ENCODE measurements at regions not wholly inside any gene's neighbourhood (a gene's known extent, or its start where the extent isn't known, plus 50 kb on each side); places are given as distances from the start of the nearest gene placed in this dataset.

DNA sequence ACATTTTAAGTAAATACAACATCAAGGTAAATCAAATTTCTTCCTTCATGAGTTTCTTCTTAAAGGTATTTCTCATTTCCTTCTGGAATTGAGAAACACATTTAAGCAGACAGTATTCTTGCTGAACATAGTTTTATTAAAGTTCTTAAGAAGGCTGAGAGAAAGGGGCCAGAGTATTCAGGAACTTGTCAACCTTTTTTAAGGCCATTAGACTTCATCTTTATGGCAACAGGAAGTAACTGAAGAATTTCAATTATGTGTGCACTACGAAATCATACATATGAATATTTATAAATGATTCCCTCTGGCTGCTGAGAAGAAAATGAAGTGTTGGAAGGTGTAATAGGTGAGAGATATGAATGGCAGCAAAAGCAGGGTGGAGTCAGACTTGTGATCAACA is 829.4 kb upstream of the DPPA4 start:
- TF ChIP-seq, protein P1, sequence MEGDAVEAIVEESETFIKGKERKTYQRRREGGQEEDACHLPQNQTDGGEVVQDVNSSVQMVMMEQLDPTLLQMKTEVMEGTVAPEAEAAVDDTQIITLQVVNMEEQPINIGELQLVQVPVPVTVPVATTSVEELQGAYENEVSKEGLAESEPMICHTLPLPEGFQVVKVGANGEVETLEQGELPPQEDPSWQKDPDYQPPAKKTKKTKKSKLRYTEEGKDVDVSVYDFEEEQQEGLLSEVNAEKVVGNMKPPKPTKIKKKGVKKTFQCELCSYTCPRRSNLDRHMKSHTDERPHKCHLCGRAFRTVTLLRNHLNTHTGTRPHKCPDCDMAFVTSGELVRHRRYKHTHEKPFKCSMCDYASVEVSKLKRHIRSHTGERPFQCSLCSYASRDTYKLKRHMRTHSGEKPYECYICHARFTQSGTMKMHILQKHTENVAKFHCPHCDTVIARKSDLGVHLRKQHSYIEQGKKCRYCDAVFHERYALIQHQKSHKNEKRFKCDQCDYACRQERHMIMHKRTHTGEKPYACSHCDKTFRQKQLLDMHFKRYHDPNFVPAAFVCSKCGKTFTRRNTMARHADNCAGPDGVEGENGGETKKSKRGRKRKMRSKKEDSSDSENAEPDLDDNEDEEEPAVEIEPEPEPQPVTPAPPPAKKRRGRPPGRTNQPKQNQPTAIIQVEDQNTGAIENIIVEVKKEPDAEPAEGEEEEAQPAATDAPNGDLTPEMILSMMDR (conservative IDR thresholded peaks at IDR 0.05; ENCODE audit: low read depth, low read length), result no peak
- no peak for TF ChIP-seq EZH2 (IDR thresholded peaks at IDR 0.05; ENCODE audit: low read length, unreplicated experiment)

All from PC-3 (cell line).